ENCODE measurements at regions not wholly inside any gene's neighbourhood (a gene's known extent, or its start where the extent isn't known, plus 50 kb on each side); places are given as distances from the start of the nearest gene placed in this dataset.

DNA sequence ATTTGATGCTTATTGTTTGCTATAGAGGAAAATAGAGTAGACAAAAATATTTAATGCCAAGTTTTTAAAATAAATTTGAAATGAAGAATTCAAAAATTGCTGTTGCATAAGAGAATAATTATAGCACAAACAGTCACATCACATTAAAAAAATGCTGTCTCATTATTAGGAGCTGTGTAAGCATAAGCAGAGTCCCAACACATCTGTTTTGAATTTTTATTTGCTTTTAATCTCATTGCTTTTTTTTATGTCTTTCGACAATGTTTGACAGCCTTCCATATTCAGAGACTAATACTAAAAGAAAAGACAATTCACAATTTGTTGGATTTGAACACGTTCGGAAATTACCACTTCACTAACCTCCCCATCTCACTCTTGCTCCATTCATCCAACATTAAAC, 143.5 kb downstream of the TFPI2 start:
- peaks cover 0 to 2% (median 0%) of the 10 kb centered on the region in 8 donors for H3K9me3 Mint-ChIP-seq
- H3K4me1 Mint-ChIP-seq: no peaks in the 10 kb centered on the region
- CTCF ChIA-PET (ENCODE audit: partially characterized antibody): no interaction called here
- POLR2A ChIA-PET (ENCODE audit: partially characterized antibody): no interaction called here
- intact Hi-C loops (cut with micrococcal nuclease): no loop called here
- Histone ChIP-seq H3K9me3 (ENCODE audit: control insufficient read depth in 1 of 2, low read length in 2 of 2) (no peaks in the 10 kb centered on the region), H3K27ac (ENCODE audit: low read depth, low read length) (no peak overlapping the region), H3K4me3 (ENCODE audit: low read length in 2 of 2) (no peak overlapping the region), H3K27me3 (ENCODE audit: insufficient read depth, low read length) (no peaks in the 10 kb centered on the region), H3K36me3 (ENCODE audit: insufficient read depth, low read length) (no peaks in the 10 kb centered on the region), H3K4me1 (ENCODE audit: insufficient read depth, low read length) (no peaks in the 10 kb centered on the region)
- no peaks in the 10 kb centered on the region for H3K27me3 Mint-ChIP-seq
- H3K27ac Mint-ChIP-seq: no peak overlapping the region
- H3K36me3 Mint-ChIP-seq: no peaks in the 10 kb centered on the region
- H3K4me3 Mint-ChIP-seq: no peak overlapping the region
- DNase-seq: no peak

DNA sequence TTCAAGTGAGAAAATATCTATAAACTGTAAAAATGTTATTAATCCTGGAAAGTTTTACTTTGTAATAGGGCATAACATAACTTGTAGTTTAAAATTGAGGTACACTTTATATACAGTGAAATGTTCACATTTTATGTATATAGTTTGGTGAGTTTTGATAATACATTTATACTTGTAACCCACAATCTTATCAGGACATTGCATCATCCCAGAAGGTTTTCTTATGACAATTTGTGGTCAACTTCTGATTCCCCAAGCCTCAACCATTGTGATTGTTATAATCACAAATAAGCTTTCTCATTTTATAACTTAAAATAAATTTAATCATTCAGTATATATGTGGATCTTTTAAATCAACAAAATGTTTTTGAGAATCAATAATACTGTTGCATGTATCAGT, 151.1 kb downstream of the TFPI2 start:
- no peak for DNase-seq
- Histone ChIP-seq H3K9me3 (ENCODE audit: control insufficient read depth in 1 of 2, low read length in 2 of 2) (no peaks in the 10 kb centered on the region), H3K36me3 (ENCODE audit: insufficient read depth, low read length) (no peaks in the 10 kb centered on the region), H3K4me1 (ENCODE audit: insufficient read depth, low read length) (no peaks in the 10 kb centered on the region), H3K27me3 (ENCODE audit: insufficient read depth, low read length) (no peaks in the 10 kb centered on the region), H3K4me3 (ENCODE audit: low read length in 2 of 2) (no peak overlapping the region), H3K27ac (ENCODE audit: low read depth, low read length) (no peak overlapping the region)
- no peak overlapping the region for H3K4me3 Mint-ChIP-seq
- CTCF ChIA-PET (ENCODE audit: partially characterized antibody): no interaction called here
- no peaks in the 10 kb centered on the region for H3K27me3 Mint-ChIP-seq
- POLR2A ChIA-PET (ENCODE audit: partially characterized antibody): no interaction called here
- H3K27ac Mint-ChIP-seq: no peak overlapping the region
- no peaks in the 10 kb centered on the region for H3K36me3 Mint-ChIP-seq
- intact Hi-C loops (cut with micrococcal nuclease): no loop called here
- no peaks in the 10 kb centered on the region for H3K4me1 Mint-ChIP-seq
- peaks cover 0 to 4% (median 0%) of the 10 kb centered on the region in 8 donors for H3K9me3 Mint-ChIP-seq

DNA sequence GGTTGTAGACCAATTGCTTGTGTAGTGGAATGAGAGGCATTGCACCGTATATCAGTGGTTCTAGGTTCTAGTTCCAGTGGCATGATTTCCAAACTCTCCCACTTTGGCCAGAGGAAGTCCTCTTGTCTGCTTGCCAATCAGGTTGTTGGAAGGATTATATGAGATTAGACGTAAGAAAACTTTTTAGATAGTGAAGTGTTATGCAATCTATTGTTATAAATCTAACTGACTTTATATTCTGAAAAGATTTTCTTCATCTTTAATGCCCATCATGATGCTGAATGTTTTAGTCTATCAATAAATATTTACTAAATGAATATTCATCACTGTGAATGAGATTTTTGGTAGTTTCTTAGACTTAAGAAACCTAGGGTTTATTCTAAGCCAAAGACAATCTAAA, 152.6 kb downstream of the TFPI2 start:
- no peak for DNase-seq
- no peaks in the 10 kb centered on the region for H3K4me1 ChIP-seq (ENCODE audit: insufficient read depth, low read length)
- no peaks in the 10 kb centered on the region for H3K9me3 ChIP-seq (ENCODE audit: control insufficient read depth in 1 of 2, low read length in 2 of 2)
- Mint-ChIP-seq H3K27ac (no peak overlapping the region), H3K36me3 (no peaks in the 10 kb centered on the region), H3K27me3 (no peaks in the 10 kb centered on the region), H3K4me3 (no peak overlapping the region), H3K9me3 (peaks cover 0 to 4% (median 0%) of the 10 kb centered on the region in 8 donors), H3K4me1 (no peaks in the 10 kb centered on the region)
- ChIA-PET CTCF (ENCODE audit: partially characterized antibody) (no interaction called here), POLR2A (ENCODE audit: partially characterized antibody) (no interaction called here)
- no peak overlapping the region for H3K4me3 ChIP-seq (ENCODE audit: low read length in 2 of 2)
- no peaks in the 10 kb centered on the region for H3K27me3 ChIP-seq (ENCODE audit: insufficient read depth, low read length)
- H3K27ac ChIP-seq (ENCODE audit: low read depth, low read length): no peak overlapping the region
- intact Hi-C loops (cut with micrococcal nuclease): no loop called here
- no peaks in the 10 kb centered on the region for H3K36me3 ChIP-seq (ENCODE audit: insufficient read depth, low read length)

DNA sequence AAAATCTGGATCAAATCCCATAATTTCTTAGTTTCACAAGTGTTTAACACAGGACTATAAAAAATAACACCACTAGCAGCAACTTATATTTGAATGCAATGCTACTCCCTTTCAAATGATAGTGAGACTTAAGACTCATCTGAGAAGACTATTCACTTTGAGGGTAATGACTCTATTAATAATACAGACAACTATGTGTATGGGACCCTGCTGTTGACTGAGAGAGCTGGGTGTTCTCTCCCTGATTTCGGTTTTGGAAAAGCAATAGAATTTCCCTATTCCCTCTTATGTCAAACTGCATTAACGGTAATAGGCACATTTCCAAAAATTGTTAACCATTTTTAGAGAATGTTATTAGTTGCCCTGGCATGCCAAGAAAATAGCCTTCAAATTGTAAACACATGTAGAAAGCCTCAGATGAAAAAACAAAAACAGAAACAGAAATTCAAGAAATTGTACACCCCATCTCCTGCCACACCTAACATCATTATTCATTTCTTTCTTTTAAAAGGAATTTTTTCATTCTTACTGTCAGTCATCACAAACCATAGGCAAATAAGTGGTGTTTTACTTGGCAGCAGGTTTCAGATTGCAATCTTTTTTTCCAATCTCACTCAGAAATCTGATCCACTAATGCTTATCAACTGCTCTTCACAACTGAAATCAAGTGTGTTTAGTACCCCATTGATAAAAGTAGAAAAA, 153.7 kb downstream of the TFPI2 start:
- H3K27ac ChIP-seq (ENCODE audit: low read depth, low read length): no peak overlapping the region
- no peaks in the 10 kb centered on the region for H3K9me3 ChIP-seq (ENCODE audit: control insufficient read depth in 1 of 2, low read length in 2 of 2)
- no peaks in the 10 kb centered on the region for H3K27me3 ChIP-seq (ENCODE audit: insufficient read depth, low read length)
- no peaks in the 10 kb centered on the region for H3K27me3 Mint-ChIP-seq
- H3K36me3 Mint-ChIP-seq: no peaks in the 10 kb centered on the region
- CTCF ChIA-PET (ENCODE audit: partially characterized antibody): no interaction called here
- intact Hi-C loops (cut with micrococcal nuclease): no loop called here
- H3K9me3 Mint-ChIP-seq: peaks cover 0 to 4% (median 0%) of the 10 kb centered on the region in 8 donors
- H3K4me3 Mint-ChIP-seq: no peak overlapping the region
- POLR2A ChIA-PET (ENCODE audit: partially characterized antibody): no interaction called here
- H3K4me3 ChIP-seq (ENCODE audit: low read length in 2 of 2): no peak overlapping the region
- H3K27ac Mint-ChIP-seq: no peak overlapping the region
- H3K36me3 ChIP-seq (ENCODE audit: insufficient read depth, low read length): no peaks in the 10 kb centered on the region
- DNase-seq: no peak
- no peaks in the 10 kb centered on the region for H3K4me1 ChIP-seq (ENCODE audit: insufficient read depth, low read length)
- no peaks in the 10 kb centered on the region for H3K4me1 Mint-ChIP-seq

DNA sequence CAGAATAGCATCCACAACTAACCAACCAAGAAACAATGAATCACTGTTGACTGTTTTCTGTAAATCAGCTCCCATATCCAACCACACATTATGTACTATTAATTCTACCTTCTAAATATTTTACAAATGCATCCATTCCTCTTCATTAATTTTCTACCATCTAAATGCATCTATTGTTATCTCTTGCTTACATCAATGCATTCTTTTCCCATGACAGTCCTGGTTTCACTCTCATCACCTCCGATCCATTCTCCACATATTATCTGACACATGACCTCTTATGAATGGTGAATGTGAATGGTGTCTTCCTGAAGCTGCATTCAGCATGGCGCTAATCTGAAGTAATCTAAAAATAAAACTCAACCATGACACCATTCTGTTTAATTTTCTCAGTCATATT, 153.8 kb upstream of the CALCR start:
- no peak overlapping the region for H3K4me3 ChIP-seq (ENCODE audit: low read length in 2 of 2)
- POLR2A ChIA-PET (ENCODE audit: partially characterized antibody): no interaction called here
- CTCF ChIA-PET (ENCODE audit: partially characterized antibody): no interaction called here

DNA sequence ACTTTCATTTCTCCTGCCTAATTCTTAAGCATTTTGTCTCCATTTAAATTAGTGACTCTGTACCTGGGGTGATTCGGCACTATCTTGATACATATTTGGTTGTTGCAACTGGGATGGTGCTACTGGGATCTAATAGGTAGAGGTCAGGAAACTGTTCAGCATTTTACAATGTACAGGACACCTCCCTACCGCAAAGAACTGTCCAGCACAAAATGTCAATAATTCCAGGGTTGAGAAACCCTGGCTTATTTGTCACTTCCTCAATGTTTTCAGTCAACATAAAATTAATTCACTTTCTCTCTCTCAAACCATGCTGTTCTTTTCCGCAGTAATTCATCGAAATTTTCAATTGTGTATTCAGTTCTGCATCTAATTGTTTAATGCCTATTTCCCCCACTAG, 151.4 kb upstream of the CALCR start:
- Mint-ChIP-seq H3K9me3 (peaks cover 0 to 2% (median 0%) of the 10 kb centered on the region in 8 donors), H3K27ac (no peak overlapping the region), H3K36me3 (no peaks in the 10 kb centered on the region), H3K4me1 (no peaks in the 10 kb centered on the region), H3K4me3 (no peak overlapping the region), H3K27me3 (peaks cover 0 to 2% of the 10 kb centered on the region in 2 donors)
- DNase-seq: no peak
- CTCF ChIA-PET (ENCODE audit: partially characterized antibody): no interaction called here
- no peaks in the 10 kb centered on the region for H3K4me1 ChIP-seq (ENCODE audit: insufficient read depth, low read length)
- H3K9me3 ChIP-seq (ENCODE audit: control insufficient read depth in 1 of 2, low read length in 2 of 2): no peaks in the 10 kb centered on the region
- H3K36me3 ChIP-seq (ENCODE audit: insufficient read depth, low read length): no peaks in the 10 kb centered on the region
- H3K27me3 ChIP-seq (ENCODE audit: insufficient read depth, low read length): no peaks in the 10 kb centered on the region
- H3K27ac ChIP-seq (ENCODE audit: low read depth, low read length): no peak overlapping the region
- POLR2A ChIA-PET (ENCODE audit: partially characterized antibody): no interaction called here
- intact Hi-C loops (cut with micrococcal nuclease): no loop called here
- no peak overlapping the region for H3K4me3 ChIP-seq (ENCODE audit: low read length in 2 of 2)

More for the DNA sequence above, 153.8 kb upstream of the CALCR start:
- Histone ChIP-seq H3K27me3 (ENCODE audit: insufficient read depth, low read length) (no peaks in the 10 kb centered on the region), H3K27ac (ENCODE audit: low read depth, low read length) (no peak overlapping the region), H3K4me1 (ENCODE audit: insufficient read depth, low read length) (no peaks in the 10 kb centered on the region), H3K36me3 (ENCODE audit: insufficient read depth, low read length) (no peaks in the 10 kb centered on the region), H3K9me3 (ENCODE audit: control insufficient read depth in 1 of 2, low read length in 2 of 2) (no peaks in the 10 kb centered on the region)
- no peak for DNase-seq
- Mint-ChIP-seq H3K4me1 (no peaks in the 10 kb centered on the region), H3K27ac (no peak overlapping the region), H3K9me3 (peaks cover 0 to 2% (median 0%) of the 10 kb centered on the region in 8 donors), H3K36me3 (no peaks in the 10 kb centered on the region), H3K4me3 (no peak overlapping the region), H3K27me3 (no peaks in the 10 kb centered on the region)
- intact Hi-C loops (cut with micrococcal nuclease): no loop called here

DNA sequence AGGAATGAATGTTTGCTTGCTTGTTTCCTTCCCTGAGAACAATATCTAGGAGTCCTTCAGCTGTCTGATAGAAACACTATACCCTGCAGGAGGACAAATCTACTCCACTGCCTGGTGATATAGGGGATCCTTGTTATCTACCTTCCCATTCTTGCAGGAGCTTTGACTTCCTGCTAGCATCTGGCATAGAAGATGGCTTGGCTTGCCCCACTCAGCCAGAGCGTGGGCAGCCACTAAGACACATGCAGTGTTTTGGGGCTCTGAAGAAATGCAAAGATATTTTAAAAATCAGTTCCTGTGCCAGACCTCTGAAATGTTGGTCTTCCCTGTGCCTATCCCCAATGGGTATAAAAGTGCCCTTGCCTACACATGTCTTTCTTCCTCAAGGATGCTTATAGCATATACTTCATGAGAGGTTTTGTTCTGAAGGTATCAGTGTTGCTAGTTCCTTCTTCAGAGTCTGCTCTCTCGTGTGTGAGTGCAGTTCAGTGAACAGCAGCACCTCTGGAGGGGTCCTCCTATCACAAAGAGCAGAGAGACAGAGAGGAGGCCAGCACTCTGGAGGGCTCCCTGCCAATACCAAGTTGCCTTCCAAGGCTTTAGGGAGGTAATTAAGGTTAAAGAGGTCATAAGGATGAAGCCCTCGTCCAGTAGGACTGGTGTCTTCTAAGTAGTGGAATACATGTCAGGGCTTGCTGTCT, 149.1 kb upstream of the CALCR start:
- no peak overlapping the region for H3K27ac ChIP-seq (ENCODE audit: low read depth, low read length)
- Mint-ChIP-seq H3K27ac (no peak overlapping the region), H3K36me3 (no peaks in the 10 kb centered on the region), H3K9me3 (peaks cover 0 to 2% (median 0%) of the 10 kb centered on the region in 8 donors), H3K27me3 (peaks cover 0 to 2% of the 10 kb centered on the region in 2 donors), H3K4me1 (no peaks in the 10 kb centered on the region), H3K4me3 (no peak overlapping the region)
- no peaks in the 10 kb centered on the region for H3K9me3 ChIP-seq (ENCODE audit: control insufficient read depth in 1 of 2, low read length in 2 of 2)
- H3K27me3 ChIP-seq (ENCODE audit: insufficient read depth, low read length): no peaks in the 10 kb centered on the region
- H3K4me1 ChIP-seq (ENCODE audit: insufficient read depth, low read length): no peaks in the 10 kb centered on the region
- no peak overlapping the region for H3K4me3 ChIP-seq (ENCODE audit: low read length in 2 of 2)
- CTCF ChIA-PET (ENCODE audit: partially characterized antibody): no interaction called here
- intact Hi-C loops (cut with micrococcal nuclease): no loop called here
- H3K36me3 ChIP-seq (ENCODE audit: insufficient read depth, low read length): no peaks in the 10 kb centered on the region
- no peak for DNase-seq
- POLR2A ChIA-PET (ENCODE audit: partially characterized antibody): no interaction called here
